HepG2 (cell line): ENCODE measurements at regions not wholly inside any gene's neighbourhood (a gene's known extent, or its start where the extent isn't known, plus 50 kb on each side); places are given as distances from the start of the nearest gene placed in this dataset.

ENCODE experiments used
- ATAC-seq: fragments of 200-7000 bp; cut with Tn5 transposase; 3 replicates; pipeline ENCODE4 v1.9.1; 2020; ENCODE audit warnings: mild to moderate bottlenecking, moderate library complexity
- BruUV-seq: library from RNA; stranded (reverse); fragments of 400-500 nt; replicated peaks from 2 replicates; lab custom pipeline; 2021; lab: Mats Ljungman, UMichigan
- CTCF ChIA-PET: fragments of 300-600 bp; formaldehyde crosslinking; extraction: SDS; loops from one replicate; lab custom pipeline; 2021; ENCODE audit warnings: low total read pairs, inconsistent platforms, low intra/inter-chr PET ratio; lab: Yijun Ruan, JAX
- POLR2A ChIA-PET: fragments of 350-600 bp; sonication (Branson Sonifier 250); formaldehyde crosslinking; loops from one replicate; lab custom pipeline; 2020; ENCODE audit warnings: antibody characterized with exemption, inconsistent platforms; lab: Yijun Ruan, JAX
- DNase-seq: peaks from one replicate; pipeline ENCODE4 v3.0.0-alpha.2; 2015; ENCODE audit warnings: low spot score
- FAIRE-seq: peaks from 3 replicates; lab custom pipeline; 2011; peaks lifted over from hg19 to GRCh38; lab: Jason Lieb, UNC
- H2AFZ ChIP-seq: one replicate; pipeline ENCODE4 v1.6.1; 2011; ENCODE audit warnings: low read length, inconsistent platforms
- H3K27ac ChIP-seq: fragments of 300-600 bp; 3 replicates; pipeline ENCODE4 v1.8.0; 2011; ENCODE audit warnings: mixed run types, mild to moderate bottlenecking, mixed read lengths, low read length, inconsistent platforms; ENCODE audit not compliant: insufficient read depth; ENCODE audit errors: extremely low read length
- H3K27me3 ChIP-seq, 2 experiments: fragments of 200-600 bp in 1 of 2; 2 replicates in 1 of 2; 3 replicates in 1 of 2; pipeline versions ENCODE4 v1.6.0 to v1.8.0; 2011; ENCODE audit warnings: low read length in 2 of 2, mild to moderate bottlenecking in 2 of 2, moderate library complexity in 2 of 2, inconsistent platforms in 1 of 2; ENCODE audit not compliant: insufficient read depth in 2 of 2, control insufficient read depth in 1 of 2
- H3K36me3 ChIP-seq, 2 experiments: fragments of 200-600 bp in 1 of 2; replicated peaks in 1 of 2; 2 replicates in 1 of 2; 3 replicates in 1 of 2; pipeline versions ENCODE4 v1.5.1 to v1.8.0; 2011; ENCODE audit warnings: low read length in 2 of 2, inconsistent platforms in 1 of 2; ENCODE audit not compliant: insufficient read depth in 2 of 2, control insufficient read depth in 1 of 2
- H3K4me1 ChIP-seq: 2 replicates; pipeline ENCODE4 v1.5.1; 2012; ENCODE audit warnings: low read length, inconsistent platforms; ENCODE audit not compliant: insufficient read depth
- H3K4me2 ChIP-seq: 2 replicates; pipeline ENCODE4 v1.6.0; 2011; ENCODE audit warnings: low read depth, low read length, inconsistent platforms
- H3K4me3 ChIP-seq, 3 experiments: fragments of 200-600 bp in 1 of 3; sonication (generic), shearing (Covaris generic) in 1 of 3; replicated peaks in 1 of 3; 2 replicates each; pipeline ENCODE4 v1.5.1; 2011 to 2016; ENCODE audit warnings: low read length in 3 of 3, inconsistent platforms in 2 of 3, low read depth in 2 of 3, mild to moderate bottlenecking in 2 of 3, control low read depth in 1 of 3, mixed read lengths in 1 of 3; ENCODE audit not compliant: insufficient read depth in 1 of 3
- H3K79me2 ChIP-seq: one replicate; pipeline ENCODE4 v1.6.1; 2011; ENCODE audit warnings: low read length, inconsistent platforms; ENCODE audit not compliant: insufficient read depth
- H3K9ac ChIP-seq: 2 replicates; pipeline ENCODE4 v1.6.0; 2011; ENCODE audit warnings: mild to moderate bottlenecking, low read depth, low read length, inconsistent platforms; ENCODE audit not compliant: insufficient read depth
- H3K9me3 ChIP-seq: 2 replicates; pipeline ENCODE4 v1.5.1; 2012; ENCODE audit warnings: mild to moderate bottlenecking, low read length
- H4K20me1 ChIP-seq: 2 replicates; pipeline ENCODE4 v1.6.0; 2011; ENCODE audit warnings: inconsistent platforms, mild to moderate bottlenecking, low read length, moderate library complexity; ENCODE audit not compliant: insufficient read depth
- CEBPG ChIP-seq: IDR thresholded peaks from 2 replicates; pipeline ENCODE4 v1.6.1; 2016
- NCOA2 ChIP-seq: sonication (generic); formaldehyde crosslinking; IDR thresholded peaks from 2 replicates; pipeline ENCODE4 v1.8.0; 2022; ENCODE audit warnings: inconsistent platforms
- NR2F6 ChIP-seq, 2 experiments: IDR thresholded peaks; 2 replicates each; pipeline ENCODE4 v1.6.1; 2016; ENCODE audit warnings: antibody characterized with exemption in 1 of 2, mild to moderate bottlenecking in 1 of 2
- REPIN1 ChIP-seq: sonication (generic); formaldehyde crosslinking; IDR thresholded peaks from 2 replicates; pipeline ENCODE4 v1.8.0; 2022; ENCODE audit warnings: missing genetic modification reagents, low read depth, mild to moderate bottlenecking, borderline replicate concordance
- SKIL ChIP-seq: sonication (generic); formaldehyde crosslinking; IDR thresholded peaks from 2 replicates; pipeline ENCODE4 v1.8.0; 2022; ENCODE audit warnings: missing genetic modification reagents, mild to moderate bottlenecking, moderate library complexity, borderline replicate concordance
- SNAPC2 ChIP-seq: sonication (generic); formaldehyde crosslinking; IDR thresholded peaks from 2 replicates; pipeline ENCODE4 v1.8.1; 2022; ENCODE audit warnings: mild to moderate bottlenecking, missing genetic modification reagents
- ZBTB4 ChIP-seq: sonication (generic); formaldehyde crosslinking; IDR thresholded peaks from 2 replicates; pipeline ENCODE4 v1.4.0; 2020; ENCODE audit warnings: missing genetic modification reagents, mild to moderate bottlenecking, borderline replicate concordance
- ZNF431 ChIP-seq: sonication (generic); formaldehyde crosslinking; IDR thresholded peaks from 2 replicates; pipeline ENCODE4 v1.9.0; 2022; ENCODE audit warnings: missing genetic modification reagents, low read depth, mild to moderate bottlenecking, borderline replicate concordance
- ZNF569 ChIP-seq: sonication (generic); formaldehyde crosslinking; IDR thresholded peaks from 2 replicates; pipeline ENCODE4 v1.5.0; 2020; ENCODE audit warnings: mild to moderate bottlenecking, missing genetic modification reagents, moderate library complexity, borderline replicate concordance
- WGBS: methylation state at CpG from one replicate; pipeline ENCODE4 v1.1.6; 2017; ENCODE audit warnings: low lambda C conversion rate; 5-methylcytosine and 5-hydroxymethylcytosine counted together
- in situ Hi-C: cut with HindIII; loops from 2 replicates; pipeline ENCODE4 v1.10.0; 2017; ENCODE audit warnings: low pct_unique_long_range_greater_than_20kb; ENCODE audit not compliant: extremely low pct_ligation_motif_present
- intact Hi-C: fragments of 100-400 bp; cut with micrococcal nuclease; formaldehyde crosslinking; loops from one replicate; pipeline ENCODE4 v1.10.0; 2022; ENCODE audit not compliant: unreplicated experiment

- Histone ChIP-seq H4K20me1 (no peaks in the 10 kb centered on the region), H2AFZ (no peak overlapping the region), H3K27me3 (no peaks in the 10 kb centered on the region), H3K4me2 (no peak overlapping the region), H3K9ac (no peak overlapping the region)
- intact Hi-C loops = no loop called here
- in situ Hi-C loops = no loop called here
- no peak for ATAC-seq
- TF ChIP-seq NR2F6 (IDR thresholded peaks at IDR 0.05) = no peak
- no peak for TF ChIP-seq NR2F6 (CRISPR knock-in tag; IDR thresholded peaks at IDR 0.05)
- no peak for TF ChIP-seq SKIL (CRISPR knock-in tag)
- no peak for TF ChIP-seq REPIN1
- no peak for TF ChIP-seq ZNF569 (CRISPR knock-in tag)
- TF ChIP-seq, all 625 proteins: peak for 0
- 52% methylated on average over 9 of the region's 10 CpGs for WGBS
- BruUV-seq = no TSS peak
- DNase-seq (no peak), FAIRE-seq (no peak)
- POLR2A ChIA-PET = no interaction called here
- Histone ChIP-seq H3K36me3 (no peaks in the 10 kb centered on the region), H3K4me3 (no peak overlapping the region), H3K27ac (no peak overlapping the region), H3K9me3 (peaks cover 84% of the 10 kb centered on the region), H3K4me1 (no peaks in the 10 kb centered on the region), H3K79me2 (no peaks in the 10 kb centered on the region)
- CTCF ChIA-PET = no interaction called here
Observed at GRCh38 chr19:31023038-31023437, 326.2 kb downstream of the TSHZ3 start.

- ATAC-seq = no peak
- Histone ChIP-seq H3K27me3 (no peaks in the 10 kb centered on the region), H3K36me3 (no peaks in the 10 kb centered on the region), H3K9ac (no peak overlapping the region), H2AFZ (no peak overlapping the region), H3K4me2 (no peak overlapping the region), H3K27ac (no peak overlapping the region)
- in situ Hi-C loops (no loop called here), intact Hi-C loops (no loop called here)
- DNase-seq = no peak
- ChIA-PET POLR2A (no interaction called here), CTCF (no interaction called here)
- no peak for FAIRE-seq
- no TSS peak for BruUV-seq
- TF ChIP-seq NCOA2 (CRISPR knock-in tag) (no peak), CEBPG (CRISPR knock-in tag) (no peak), ZBTB4 (no peak), SNAPC2 (no peak), ZNF431 (CRISPR knock-in tag) (no peak)
- TF ChIP-seq, all 625 proteins: peak for 0
- 13% methylated on average over 5 of the region's 5 CpGs for WGBS
- Histone ChIP-seq H3K79me2 (no peaks in the 10 kb centered on the region), H4K20me1 (no peaks in the 10 kb centered on the region), H3K4me3 (no peak overlapping the region), H3K9me3 (peaks cover 90% of the 10 kb centered on the region), H3K4me1 (no peaks in the 10 kb centered on the region)
Observed at GRCh38 chr19:31018936-31019335, 330.3 kb downstream of the TSHZ3 start.
